ENCODE measurements at regions not wholly inside any gene's neighbourhood (a gene's known extent, or its start where the extent isn't known, plus 50 kb on each side); places are given as distances from the start of the nearest gene placed in this dataset. TPM values are rescaled to one million over a fixed set of nuclear protein-coding genes. Genes with fewer than 3 reads are reported as not detected.
A peak's percentile ranks its signal among the peaks of the same experiment; 100 is the strongest.

DNA sequence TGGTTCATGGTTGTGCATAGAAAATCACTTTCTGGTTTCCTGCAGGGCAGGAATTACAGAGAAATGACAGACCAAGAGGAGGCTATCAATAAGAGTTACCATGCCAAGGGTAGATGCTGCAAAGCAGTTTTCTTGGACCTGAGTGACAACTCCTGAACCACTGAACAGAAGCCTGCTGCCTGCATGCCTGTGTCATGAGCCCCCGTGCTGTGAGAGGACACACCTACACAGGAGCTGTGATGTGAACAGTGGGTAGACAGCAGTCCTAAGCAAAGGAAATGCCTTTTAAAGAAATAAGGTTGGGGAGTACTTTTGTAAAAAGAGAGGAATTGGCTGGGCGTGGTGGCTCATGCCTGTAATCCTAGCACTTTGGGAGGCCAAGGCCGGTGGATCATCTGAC lies 54.2 kb upstream of the CREB1 start:
- peak overlapping the region; percentile 62 for H2AFZ ChIP-seq
- H3K9me2 ChIP-seq (ENCODE audit: insufficient read depth), result no peaks in the 10 kb centered on the region
- H3K4me1 ChIP-seq (ENCODE audit: insufficient read depth), result peaks cover 31% of the 10 kb centered on the region
- H3K9me3 ChIP-seq (ENCODE audit: low read depth), result no peaks in the 10 kb centered on the region
- peak overlapping the region; percentile 39 for H3K27ac ChIP-seq
- no peaks in the 10 kb centered on the region for H4K20me1 ChIP-seq (ENCODE audit: insufficient read depth)
- peak overlapping the region; percentile 86 for H3K4me2 ChIP-seq (ENCODE audit: unreplicated experiment)
- in situ Hi-C loops (cut with MboI), result loop anchor here (5.0 to 25.0 kb wide), 3 partner anchors 311 to 788 kb away; partner anchors contain the start of gene KLF7
- H3F3A ChIP-seq (ENCODE audit: insufficient read depth), result peaks cover 20% of the 10 kb centered on the region
- H3K79me2 ChIP-seq (ENCODE audit: insufficient read depth), result no peaks in the 10 kb centered on the region
- peak; percentile 61 for DNase-seq
- no peaks in the 10 kb centered on the region for H3K27me3 ChIP-seq (replicated peaks; ENCODE audit: insufficient read depth)
- peak overlapping the region; percentile 47 for H3K4me3 ChIP-seq
- WGBS, 2 experiments (ENCODE audit: low coverage in 1 of 2, low lambda C conversion rate in 2 of 2, missing lambda C conversion rate in 2 of 2), result 66 to 73% methylated on average over 3 of the region's 3 CpGs
- TF ChIP-seq EZH2 (IDR thresholded peaks at IDR 0.05; ENCODE audit: insufficient read depth, poor library complexity, severe bottlenecking) (no peak), EZH2phosphoT487 (IDR thresholded peaks at IDR 0.05; ENCODE audit: insufficient read depth, low read depth) (no peak)
- H3K9ac ChIP-seq, result peak overlapping the region; percentile 49
- H3K36me3 ChIP-seq (ENCODE audit: low read depth), result no peaks in the 10 kb centered on the region

DNA sequence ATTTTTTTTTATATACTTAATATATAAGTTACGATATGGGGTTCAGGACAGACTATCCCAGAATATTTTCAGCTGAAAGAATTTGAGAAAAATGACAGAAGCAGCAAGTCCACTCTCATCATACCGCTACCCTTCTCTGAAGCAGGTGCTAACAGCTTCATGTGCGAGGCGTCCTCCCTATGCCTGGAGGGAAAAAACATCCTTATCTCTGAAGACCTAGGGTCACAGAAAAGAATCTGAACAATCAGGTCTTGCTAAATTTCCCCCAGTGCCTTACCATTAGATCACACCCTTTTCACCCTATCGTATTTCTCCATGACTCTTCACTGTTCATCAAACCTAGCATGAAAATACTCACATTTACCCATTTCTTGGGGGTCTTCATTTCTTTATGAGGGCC lies 51.9 kb upstream of the CREB1 start:
- Histone ChIP-seq H3K27ac (no peak overlapping the region), H3K4me3 (no peak overlapping the region), H3K9me2 (ENCODE audit: insufficient read depth) (no peaks in the 10 kb centered on the region), H3K36me3 (ENCODE audit: low read depth) (no peaks in the 10 kb centered on the region), H3K9me3 (ENCODE audit: low read depth) (no peaks in the 10 kb centered on the region), H3K27me3 (replicated peaks; ENCODE audit: insufficient read depth) (no peaks in the 10 kb centered on the region), H2AFZ (no peak overlapping the region), H3K79me2 (ENCODE audit: insufficient read depth) (no peaks in the 10 kb centered on the region), H3F3A (ENCODE audit: insufficient read depth) (peaks cover 12% of the 10 kb centered on the region), H3K4me1 (ENCODE audit: insufficient read depth) (peaks cover 32% of the 10 kb centered on the region), H3K9ac (no peak overlapping the region), H3K4me2 (ENCODE audit: unreplicated experiment) (no peak overlapping the region), H4K20me1 (ENCODE audit: insufficient read depth) (no peaks in the 10 kb centered on the region)
- DNase-seq, result no peak
- 97 to 99% methylated on average over 5 of the region's 5 CpGs for WGBS, 2 experiments (ENCODE audit: low coverage in 1 of 2, low lambda C conversion rate in 2 of 2, missing lambda C conversion rate in 2 of 2)
- no peak for TF ChIP-seq EZH2phosphoT487 (IDR thresholded peaks at IDR 0.05; ENCODE audit: insufficient read depth, low read depth)
- TF ChIP-seq EZH2 (IDR thresholded peaks at IDR 0.05; ENCODE audit: insufficient read depth, poor library complexity, severe bottlenecking), result no peak
- in situ Hi-C loops (cut with MboI), result loop anchor here (5.0 to 25.0 kb wide), 3 partner anchors 313 to 791 kb away; partner anchors contain the start of gene KLF7

DNA sequence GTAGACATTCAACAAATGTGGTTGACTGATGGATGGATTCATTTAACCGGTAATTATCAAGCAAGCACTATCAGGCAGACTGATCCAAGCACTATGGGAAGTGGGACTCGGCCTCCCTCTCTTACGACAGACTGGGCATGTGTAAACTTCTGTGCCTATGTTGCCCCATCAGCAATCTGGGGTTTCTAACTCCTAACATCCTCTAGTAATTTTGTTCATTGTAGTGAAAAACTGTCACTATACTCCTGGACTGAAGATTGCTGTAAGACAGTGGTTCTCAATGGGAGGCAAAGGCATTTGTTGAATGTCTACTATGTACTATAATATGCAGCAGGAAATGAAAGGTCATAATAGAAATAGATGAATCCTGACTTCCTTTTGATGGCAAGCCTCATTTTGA lies 51.2 kb upstream of the CREB1 start:
- DNase-seq, result no peak
- no peaks in the 10 kb centered on the region for H4K20me1 ChIP-seq (ENCODE audit: insufficient read depth)
- H3K4me3 ChIP-seq, result no peak overlapping the region
- H2AFZ ChIP-seq, result no peak overlapping the region
- H3F3A ChIP-seq (ENCODE audit: insufficient read depth), result peaks cover 11% of the 10 kb centered on the region
- H3K9ac ChIP-seq, result no peak overlapping the region
- no peak overlapping the region for H3K27ac ChIP-seq
- TF ChIP-seq EZH2 (IDR thresholded peaks at IDR 0.05; ENCODE audit: insufficient read depth, poor library complexity, severe bottlenecking), result no peak
- 90 to 92% methylated on average over 3 of the region's 3 CpGs for WGBS, 2 experiments (ENCODE audit: low coverage in 1 of 2, low lambda C conversion rate in 2 of 2, missing lambda C conversion rate in 2 of 2)
- in situ Hi-C loops (cut with MboI), result loop anchor here (5.0 to 25.0 kb wide), 3 partner anchors 314 to 791 kb away; partner anchors contain the start of gene KLF7
- H3K27me3 ChIP-seq (replicated peaks; ENCODE audit: insufficient read depth), result no peaks in the 10 kb centered on the region
- H3K4me1 ChIP-seq (ENCODE audit: insufficient read depth), result peaks cover 31% of the 10 kb centered on the region
- H3K9me3 ChIP-seq (ENCODE audit: low read depth), result no peaks in the 10 kb centered on the region
- H3K4me2 ChIP-seq (ENCODE audit: unreplicated experiment), result no peak overlapping the region
- H3K36me3 ChIP-seq (ENCODE audit: low read depth), result no peaks in the 10 kb centered on the region
- H3K79me2 ChIP-seq (ENCODE audit: insufficient read depth), result no peaks in the 10 kb centered on the region
- H3K9me2 ChIP-seq (ENCODE audit: insufficient read depth), result no peaks in the 10 kb centered on the region

DNA sequence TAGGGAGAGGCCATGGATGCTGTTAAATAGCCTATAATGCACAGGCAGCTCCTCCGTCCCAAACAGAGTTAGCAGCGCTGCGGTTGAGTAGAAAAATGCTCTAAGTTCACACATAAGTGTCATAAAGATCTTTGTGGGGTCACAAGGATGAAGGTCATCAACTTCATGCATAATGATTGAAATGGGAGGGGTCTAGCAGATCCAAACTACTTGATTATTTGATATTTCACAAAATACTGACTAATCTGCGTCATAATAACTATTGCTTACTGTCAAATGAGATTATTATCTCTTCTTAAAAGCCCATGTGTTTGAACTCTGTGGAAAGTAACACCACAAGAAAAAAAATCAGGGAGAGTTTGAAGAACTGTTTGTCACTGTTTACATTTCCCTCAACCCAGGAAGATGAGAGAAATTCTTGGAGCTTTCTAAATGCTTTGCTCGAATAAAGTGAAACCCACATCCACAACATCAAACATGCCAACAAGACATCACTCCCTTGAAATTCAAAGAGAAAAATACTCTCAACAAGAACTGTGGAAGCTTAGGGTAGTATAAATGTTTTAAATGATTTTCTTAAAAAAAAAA lies 50.5 kb upstream of the CREB1 start:
- no peak for TF ChIP-seq EZH2 (IDR thresholded peaks at IDR 0.05; ENCODE audit: insufficient read depth, poor library complexity, severe bottlenecking)
- TF ChIP-seq EZH2phosphoT487 (IDR thresholded peaks at IDR 0.05; ENCODE audit: insufficient read depth, low read depth), result no peak
- in situ Hi-C loops (cut with MboI), result loop anchor here (5.0 to 25.0 kb wide), 3 partner anchors 314 to 792 kb away; partner anchors contain the start of gene KLF7
- H3K9me3 ChIP-seq (ENCODE audit: low read depth), result no peaks in the 10 kb centered on the region
- DNase-seq, result no peak
- no peak overlapping the region for H3K27ac ChIP-seq
- H3K9ac ChIP-seq, result no peak overlapping the region
- no peaks in the 10 kb centered on the region for H3K27me3 ChIP-seq (replicated peaks; ENCODE audit: insufficient read depth)
- H3K4me2 ChIP-seq (ENCODE audit: unreplicated experiment), result no peak overlapping the region
- H4K20me1 ChIP-seq (ENCODE audit: insufficient read depth), result no peaks in the 10 kb centered on the region
- H3K79me2 ChIP-seq (ENCODE audit: insufficient read depth), result no peaks in the 10 kb centered on the region
- H3K4me1 ChIP-seq (ENCODE audit: insufficient read depth), result peaks cover 26% of the 10 kb centered on the region
- H3K9me2 ChIP-seq (ENCODE audit: insufficient read depth), result no peaks in the 10 kb centered on the region
- peaks cover 11% of the 10 kb centered on the region for H3F3A ChIP-seq (ENCODE audit: insufficient read depth)
- WGBS, 2 experiments (ENCODE audit: low coverage in 1 of 2, low lambda C conversion rate in 2 of 2, missing lambda C conversion rate in 2 of 2), result 93 to 97% methylated on average over 5 of the region's 5 CpGs
- H2AFZ ChIP-seq, result no peak overlapping the region
- H3K36me3 ChIP-seq (ENCODE audit: low read depth), result no peaks in the 10 kb centered on the region
- H3K4me3 ChIP-seq, result no peak overlapping the region

Small RNAs in the stretch of these regions (microRNA-seq; reads per million reads assigned to microRNA genes)
- not detected for gene MIR1302-4 (ENCODE audit: borderline number of aligned reads)

Small RNAs in the stretch of these regions (small RNA-seq; reads per million reads assigned to genes)
- gene MIR1302-4 (ENCODE audit: low read depth, low replicate concordance), result not detected
